ENCODE measurements at regions not wholly inside any gene's neighbourhood (a gene's known extent, or its start where the extent isn't known, plus 50 kb on each side); places are given as distances from the start of the nearest gene placed in this dataset.
"Not testable (repeated sequence)": the region's sequence is repeated elsewhere in the genome, so short reads cannot be mapped to it uniquely, and the experiment has no call there.

- Mint-ChIP-seq H3K9me3 (peaks cover under 1% of the 10 kb centered on the region), H3K4me3 (no peak overlapping the region), H3K36me3 (no peaks in the 10 kb centered on the region), H3K27me3 (ENCODE audit: insufficient read depth, low read depth) (no peaks in the 10 kb centered on the region), H3K4me1 (no peaks in the 10 kb centered on the region), H3K27ac (no peak overlapping the region)
- no peak overlapping the region for H3K27ac ChIP-seq
- no peak for DNase-seq (ENCODE audit: low spot score)
- H3K4me1 ChIP-seq: no peaks in the 10 kb centered on the region
- H3K79me2 ChIP-seq (ENCODE audit: low read depth): no peaks in the 10 kb centered on the region
- TF ChIP-seq CTCF (IDR thresholded peaks at IDR 0.05) (no peak), EZH2 (IDR thresholded peaks at IDR 0.05) (no peak), EZH2phosphoT487 (IDR thresholded peaks at IDR 0.05) (no peak)
- H3K9me3 ChIP-seq (ENCODE audit: low read depth): no peaks in the 10 kb centered on the region
- no peak overlapping the region for H2AFZ ChIP-seq (replicated peaks)
- H3K36me3 ChIP-seq: no peaks in the 10 kb centered on the region
- H3K27me3 ChIP-seq: no peaks in the 10 kb centered on the region
- no peaks in the 10 kb centered on the region for H3F3A ChIP-seq (ENCODE audit: low read depth)
- no peak overlapping the region for H3K4me3 ChIP-seq
- H4K20me1 ChIP-seq (ENCODE audit: low read depth): no peaks in the 10 kb centered on the region
- H3K9ac ChIP-seq: no peak overlapping the region
- H3K4me2 ChIP-seq: no peak overlapping the region
Observed at GRCh38 chr5:62762503-62762902, 183.9 kb downstream of the LRRC70 start.

GRCh38 chr5:62757686-62758085 is 179.1 kb downstream of the LRRC70 start:
- H3F3A ChIP-seq (ENCODE audit: low read depth); H3K36me3 ChIP-seq; H3K4me1 Mint-ChIP-seq; H3K27ac Mint-ChIP-seq; H3K27me3 ChIP-seq; H4K20me1 ChIP-seq (ENCODE audit: low read depth); H3K27ac ChIP-seq; H3K4me2 ChIP-seq; H3K9me3 ChIP-seq (ENCODE audit: low read depth); H3K79me2 ChIP-seq (ENCODE audit: low read depth); H3K4me3 Mint-ChIP-seq; H3K36me3 Mint-ChIP-seq; H3K27me3 Mint-ChIP-seq (ENCODE audit: insufficient read depth, low read depth); H3K9ac ChIP-seq; DNase-seq (ENCODE audit: low spot score); H3K9me3 Mint-ChIP-seq; H3K4me3 ChIP-seq; H3K4me1 ChIP-seq; H2AFZ ChIP-seq (replicated peaks): not testable (repeated sequence)

- H3K27ac Mint-ChIP-seq; H3K27ac ChIP-seq; H3K36me3 Mint-ChIP-seq; H3K27me3 ChIP-seq; H3K4me1 Mint-ChIP-seq; H3K4me3 ChIP-seq; H4K20me1 ChIP-seq (ENCODE audit: low read depth); H3K4me3 Mint-ChIP-seq; H3K79me2 ChIP-seq (ENCODE audit: low read depth); H3K4me1 ChIP-seq; H3F3A ChIP-seq (ENCODE audit: low read depth); H2AFZ ChIP-seq (replicated peaks); DNase-seq (ENCODE audit: low spot score); H3K36me3 ChIP-seq; H3K9ac ChIP-seq; H3K9me3 ChIP-seq (ENCODE audit: low read depth); H3K27me3 Mint-ChIP-seq (ENCODE audit: insufficient read depth, low read depth); H3K4me2 ChIP-seq: not testable (repeated sequence)
- peaks cover 12% of the 10 kb centered on the region for H3K9me3 Mint-ChIP-seq
Observed at GRCh38 chr5:62752998-62753367, 174.4 kb downstream of the LRRC70 start.

- H3K9me3 Mint-ChIP-seq; H3K27me3 Mint-ChIP-seq (ENCODE audit: insufficient read depth, low read depth); H3K4me3 ChIP-seq; H3K9me3 ChIP-seq (ENCODE audit: low read depth); H3K79me2 ChIP-seq (ENCODE audit: low read depth); H3K27me3 ChIP-seq; H2AFZ ChIP-seq (replicated peaks); H4K20me1 ChIP-seq (ENCODE audit: low read depth); H3K4me2 ChIP-seq; H3K9ac ChIP-seq; H3K4me1 ChIP-seq; H3K27ac ChIP-seq; H3K36me3 ChIP-seq; H3F3A ChIP-seq (ENCODE audit: low read depth); H3K27ac Mint-ChIP-seq; H3K36me3 Mint-ChIP-seq; DNase-seq (ENCODE audit: low spot score); H3K4me3 Mint-ChIP-seq; H3K4me1 Mint-ChIP-seq: not testable (repeated sequence)
Observed at GRCh38 chr5:62752056-62752997, 173.7 kb downstream of the LRRC70 start.

- DNase-seq (ENCODE audit: low spot score): no peak
- Histone ChIP-seq H3K36me3 (no peaks in the 10 kb centered on the region), H3K4me2 (no peak overlapping the region), H3K79me2 (ENCODE audit: low read depth) (no peaks in the 10 kb centered on the region), H3K27ac (no peak overlapping the region), H3K4me1 (no peaks in the 10 kb centered on the region), H3K9ac (no peak overlapping the region), H3K9me3 (ENCODE audit: low read depth) (no peaks in the 10 kb centered on the region), H3K4me3 (no peak overlapping the region), H2AFZ (replicated peaks) (no peak overlapping the region), H3K27me3 (no peaks in the 10 kb centered on the region), H4K20me1 (ENCODE audit: low read depth) (no peaks in the 10 kb centered on the region), H3F3A (ENCODE audit: low read depth) (no peaks in the 10 kb centered on the region)
- no peaks in the 10 kb centered on the region for H3K4me1 Mint-ChIP-seq
- no peaks in the 10 kb centered on the region for H3K9me3 Mint-ChIP-seq
- no peaks in the 10 kb centered on the region for H3K36me3 Mint-ChIP-seq
- TF ChIP-seq EZH2phosphoT487 (IDR thresholded peaks at IDR 0.05) (no peak), EZH2 (IDR thresholded peaks at IDR 0.05) (no peak), CTCF (IDR thresholded peaks at IDR 0.05) (no peak)
- no peaks in the 10 kb centered on the region for H3K27me3 Mint-ChIP-seq (ENCODE audit: insufficient read depth, low read depth)
- H3K4me3 Mint-ChIP-seq: no peak overlapping the region
- H3K27ac Mint-ChIP-seq: no peak overlapping the region
Observed at GRCh38 chr5:62742207-62742606, 163.6 kb downstream of the LRRC70 start.
